H7 (cell line): ENCODE measurements at regions not wholly inside any gene's neighbourhood (a gene's known extent, or its start where the extent isn't known, plus 50 kb on each side); places are given as distances from the start of the nearest gene placed in this dataset.
"Not testable (repeated sequence)": the region's sequence is repeated elsewhere in the genome, so short reads cannot be mapped to it uniquely, and the experiment has no call there.

Experiments
- DNase-seq: peaks from one replicate; pipeline ENCODE4 v3.0.0; 2012
- H3K27me3 ChIP-seq: 2 replicates; pipeline ENCODE4 v1.6.0; 2011; ENCODE audit warnings: mild to moderate bottlenecking, low read length; ENCODE audit not compliant: control insufficient read depth, insufficient read depth
- H3K36me3 ChIP-seq: replicated peaks from 2 replicates; pipeline ENCODE4 v1.5.1; 2011; ENCODE audit warnings: low read length; ENCODE audit not compliant: control insufficient read depth, insufficient read depth
- H3K4me3 ChIP-seq: 2 replicates; pipeline ENCODE4 v1.5.1; 2011; ENCODE audit warnings: low read depth, mild to moderate bottlenecking, control low read depth, low read length, moderate library complexity; ENCODE audit not compliant: insufficient read depth

GRCh38 chr22:22374579-22374978, 130.0 kb downstream of the VPREB1 start:
- DNase-seq: no peak
- Histone ChIP-seq H3K4me3 (no peak overlapping the region), H3K27me3 (peaks cover 99% of the 10 kb centered on the region)

GRCh38 chr22:22375576-22376351, 131.2 kb downstream of the VPREB1 start:
- Histone ChIP-seq H3K4me3 (no peak overlapping the region), H3K27me3 (peaks cover 100% of the 10 kb centered on the region), H3K36me3 (no peaks in the 10 kb centered on the region)
- no peak for DNase-seq

More at GRCh38 chr22:22374579-22374978, 130.0 kb downstream of the VPREB1 start:
- H3K36me3 ChIP-seq: no peaks in the 10 kb centered on the region

DNA sequence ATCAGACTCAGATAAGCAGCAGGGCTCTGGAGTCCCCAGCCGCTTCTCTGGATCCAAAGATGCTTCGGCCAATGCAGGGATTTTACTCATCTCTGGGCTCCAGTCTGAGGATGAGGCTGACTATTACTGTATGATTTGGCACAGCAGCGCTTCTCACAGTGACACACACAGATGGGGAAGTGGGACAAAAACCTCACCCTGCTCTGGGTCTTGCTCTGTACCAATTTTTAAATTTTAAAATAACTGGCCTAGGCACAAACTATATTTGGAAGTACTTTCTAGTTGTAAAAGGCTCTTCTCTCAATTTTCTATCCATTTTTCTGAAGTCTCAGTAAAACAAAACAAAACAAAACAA, 131.7 kb downstream of the VPREB1 start:
- H3K36me3 ChIP-seq: no peaks in the 10 kb centered on the region
- peaks cover 99% of the 10 kb centered on the region for H3K27me3 ChIP-seq
- no peak overlapping the region for H3K4me3 ChIP-seq
- DNase-seq: no peak

- not testable (repeated sequence) for H3K4me3 ChIP-seq, H3K36me3 ChIP-seq, DNase-seq
- peaks cover 99% of the 10 kb centered on the region for H3K27me3 ChIP-seq
Observed at GRCh38 chr22:22376884-22377283, 131.7 kb downstream of the ZNF280B start.

GRCh38 chr22:22377335-22377734, 131.2 kb downstream of the ZNF280B start:
- no peak for DNase-seq
- no peaks in the 10 kb centered on the region for H3K36me3 ChIP-seq
- peaks cover 97% of the 10 kb centered on the region for H3K27me3 ChIP-seq
- no peak overlapping the region for H3K4me3 ChIP-seq

DNA sequence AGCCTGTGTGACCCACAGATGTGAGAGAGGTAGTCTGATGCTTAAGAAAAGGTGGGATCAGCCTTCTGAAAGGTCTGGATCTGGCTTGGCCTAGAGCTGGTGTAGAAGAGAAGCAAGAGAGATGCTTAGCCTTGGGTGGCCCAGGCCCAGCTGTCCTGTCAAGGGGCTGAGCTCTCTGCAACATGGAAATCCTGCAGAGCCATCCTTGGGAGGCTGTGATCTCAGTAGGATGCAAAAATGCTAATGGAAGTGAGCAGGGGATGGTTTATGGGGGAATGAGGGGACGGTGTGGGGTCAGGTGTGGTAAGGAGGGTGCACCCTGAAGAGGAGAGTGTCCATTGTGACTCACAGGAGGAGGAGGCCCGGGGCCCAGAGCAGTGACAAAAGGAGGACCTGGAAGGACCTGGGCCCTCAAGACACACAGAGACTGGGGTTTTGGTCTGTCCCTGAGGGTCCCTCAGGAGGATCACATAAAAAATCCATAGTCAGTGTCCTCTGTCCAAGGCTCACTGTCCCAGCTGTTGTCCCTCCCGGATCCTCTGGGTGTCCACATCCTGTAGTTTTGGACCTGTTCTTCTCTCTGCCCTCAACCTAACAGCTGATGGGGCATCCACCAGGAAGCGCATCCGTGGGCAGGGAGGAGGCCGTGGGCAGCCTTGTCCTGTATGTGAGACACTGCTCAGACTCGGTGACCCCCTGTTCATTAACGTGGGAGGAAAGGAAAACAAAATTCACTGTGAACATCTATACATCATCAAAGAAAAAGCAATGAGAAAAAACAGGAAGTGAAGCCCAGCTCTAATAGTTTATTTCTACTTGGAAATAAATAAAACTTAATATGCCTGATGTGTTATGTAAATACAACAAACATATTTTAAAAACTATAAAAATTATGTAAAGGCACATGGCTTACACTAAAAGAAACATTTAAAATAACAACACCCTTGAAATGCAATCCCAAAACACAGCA, 129.8 kb downstream of the ZNF280B start:
- Histone ChIP-seq H3K27me3 (peaks cover 97% of the 10 kb centered on the region), H3K4me3 (no peak overlapping the region), H3K36me3 (no peaks in the 10 kb centered on the region)
- no peak for DNase-seq

DNA sequence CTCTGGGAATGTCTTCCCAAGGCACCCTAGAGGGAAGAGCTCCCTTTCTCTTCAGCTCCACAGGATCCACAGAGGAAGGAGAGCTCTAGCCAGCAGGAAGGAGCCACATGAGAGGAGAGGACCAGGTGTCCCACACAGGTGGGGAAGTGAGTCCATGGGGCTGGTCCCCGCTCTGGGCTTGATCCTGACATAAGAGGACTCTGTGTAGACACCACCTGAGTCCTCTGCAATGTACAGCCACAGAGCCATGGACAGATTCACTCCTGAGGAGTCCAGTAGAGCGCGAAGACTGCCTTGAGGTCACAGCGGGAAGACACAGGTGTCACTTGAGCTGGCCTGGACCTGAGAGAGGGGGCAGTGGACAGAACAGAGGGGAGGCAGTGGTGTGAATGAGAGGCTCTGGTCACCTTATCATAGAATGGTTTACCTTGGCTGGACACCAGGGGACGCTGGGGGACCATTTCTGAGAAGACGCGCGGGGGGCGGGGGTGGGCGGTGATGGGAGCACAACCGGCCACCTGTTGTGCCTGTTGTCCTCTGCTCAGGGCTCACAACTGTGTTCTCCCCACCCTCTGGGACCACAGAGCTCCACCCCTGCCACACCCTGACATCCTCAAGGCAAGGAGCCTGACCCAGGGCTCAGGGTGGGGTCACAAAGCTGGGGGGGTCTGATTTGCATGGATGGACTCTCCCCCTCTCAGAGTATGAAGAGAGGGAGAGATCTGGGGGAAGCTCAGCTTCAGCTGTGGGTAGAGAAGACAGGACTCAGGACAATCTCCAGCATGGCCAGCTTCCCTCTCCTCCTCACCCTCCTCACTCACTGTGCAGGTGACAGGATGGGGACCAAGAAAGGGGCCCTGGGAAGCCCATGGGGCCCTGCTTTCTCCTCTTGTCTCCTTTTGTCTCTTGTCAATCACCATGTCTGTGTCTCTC, 128.2 kb downstream of the ZNF280B start:
- peak; percentile 81 for DNase-seq
- peaks cover 93% of the 10 kb centered on the region for H3K27me3 ChIP-seq

GRCh38 chr22:22381292-22381691, 127.2 kb downstream of the ZNF280B start:
- H3K27me3 ChIP-seq: peaks cover 93% of the 10 kb centered on the region
- DNase-seq, H3K4me3 ChIP-seq, H3K36me3 ChIP-seq: not testable (repeated sequence)

More for the DNA sequence above, 128.2 kb downstream of the ZNF280B start:
- Histone ChIP-seq H3K4me3 (no peak overlapping the region), H3K36me3 (no peaks in the 10 kb centered on the region)

DNA sequence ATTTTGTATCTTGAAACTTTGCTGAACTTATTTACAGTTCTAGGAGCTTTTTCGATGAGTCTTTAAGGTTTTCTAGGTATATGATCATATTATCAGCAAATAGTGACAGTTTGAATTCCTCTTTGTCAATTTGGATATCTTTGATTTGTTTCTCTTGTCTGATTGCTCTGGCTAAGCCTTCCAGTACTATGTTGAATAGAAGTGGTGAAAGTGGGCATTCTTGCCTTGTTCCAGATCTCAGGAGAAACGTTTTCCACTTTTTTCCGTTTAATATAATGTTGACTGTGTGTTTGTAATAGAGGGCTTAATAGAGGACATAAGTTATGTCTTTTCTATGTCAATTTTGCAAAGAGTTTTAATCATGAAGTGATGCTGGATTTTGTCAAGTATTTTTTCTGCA, 124.3 kb downstream of the ZNF280B start:
- no peak for DNase-seq
- Histone ChIP-seq H3K27me3 (peaks cover 92% of the 10 kb centered on the region), H3K4me3 (no peak overlapping the region), H3K36me3 (no peaks in the 10 kb centered on the region)

- H3K4me3 ChIP-seq: no peak overlapping the region
- H3K36me3 ChIP-seq: no peaks in the 10 kb centered on the region
- DNase-seq: no peak
- peaks cover 92% of the 10 kb centered on the region for H3K27me3 ChIP-seq
Observed at GRCh38 chr22:22384668-22385244, 123.8 kb downstream of the ZNF280B start.

GRCh38 chr22:22386602-22387385, 121.7 kb downstream of the ZNF280B start:
- Histone ChIP-seq H3K36me3 (no peaks in the 10 kb centered on the region), H3K4me3 (no peak overlapping the region), H3K27me3 (peaks cover 93% of the 10 kb centered on the region)
- no peak for DNase-seq

- peaks cover 94% of the 10 kb centered on the region for H3K27me3 ChIP-seq
- DNase-seq: no peak
- H3K36me3 ChIP-seq: no peaks in the 10 kb centered on the region
- H3K4me3 ChIP-seq: no peak overlapping the region
Observed at GRCh38 chr22:22387386-22387736, 121.2 kb downstream of the ZNF280B start.

GRCh38 chr22:22388090-22388489, 120.5 kb downstream of the ZNF280B start:
- peaks cover 94% of the 10 kb centered on the region for H3K27me3 ChIP-seq
- no peaks in the 10 kb centered on the region for H3K36me3 ChIP-seq

More at GRCh38 chr22:22388090-22388489, 120.5 kb downstream of the ZNF280B start:
- H3K4me3 ChIP-seq: no peak overlapping the region
- DNase-seq: no peak
